ENCODE measurements at regions not wholly inside any gene's neighbourhood (a gene's known extent, or its start where the extent isn't known, plus 50 kb on each side); places are given as distances from the start of the nearest gene placed in this dataset.

GRCh38 chr3:20510396-20510795 is 324.4 kb upstream of the SGO1 start:
- in situ Hi-C loops (cut with MboI; ENCODE audit: low sequenced_read_pairs): loop anchor here (10.0 to 25.0 kb wide), 3 partner anchors 974 to 1602 kb away; no protein-coding TSS in a partner anchor

More at GRCh38 chr3:20510396-20510795, 324.4 kb upstream of the SGO1 start:
- CTCF ChIA-PET: no interaction called here
- no peak overlapping the region for H2BK5ac ChIP-seq (ENCODE audit: low read depth, low read length, poor library complexity, severe bottlenecking)
- no peak overlapping the region for H3K4me3 ChIP-seq (ENCODE audit: insufficient read depth, low read depth, low read length)
- H3K9ac ChIP-seq (ENCODE audit: low read depth, low read length): no peak overlapping the region
- no peak overlapping the region for H3K27ac ChIP-seq (ENCODE audit: insufficient read depth, low read length)
- H3K18ac ChIP-seq (ENCODE audit: low read depth, low read length): no peak overlapping the region
- intact Hi-C loops (cut with micrococcal nuclease) (loop anchor here (2.0 to 10.0 kb wide), 3 partner anchors 157 to 1606 kb away; no protein-coding TSS in a partner anchor), dilution Hi-C loops (cut with HindIII; ENCODE audit: low sequenced_read_pairs, unreplicated experiment) (no loop called here)
- no peak overlapping the region for H2AFZ ChIP-seq (replicated peaks; ENCODE audit: low read length, poor library complexity)
- H2BK120ac ChIP-seq (ENCODE audit: low read depth, low read length): no peak overlapping the region
- TF ChIP-seq BHLHE40 (IDR thresholded peaks at IDR 0.05; ENCODE audit: low read depth, low read length) (no peak), MAZ (IDR thresholded peaks at IDR 0.05; ENCODE audit: borderline replicate concordance, low read depth, low read length) (no peak), RFX5 (IDR thresholded peaks at IDR 0.05; ENCODE audit: low read depth, low read length) (no peak), SMC3 (IDR thresholded peaks at IDR 0.05; ENCODE audit: low read depth, low read length) (no peak), CHD1 (IDR thresholded peaks at IDR 0.05; ENCODE audit: low read depth, low read length) (no peak)
- no peak overlapping the region for H3K4ac ChIP-seq (ENCODE audit: low read depth, low read length)
- H3K27me3 ChIP-seq (ENCODE audit: control insufficient read depth, insufficient read depth, low read length): no peaks in the 10 kb centered on the region
- BruUV-seq (replicated peaks): no TSS peak
- no peak overlapping the region for H2AK5ac ChIP-seq (ENCODE audit: low read depth, low read length)
- H2BK20ac ChIP-seq (ENCODE audit: low read depth, low read length): no peak overlapping the region
- H3K36me3 ChIP-seq (ENCODE audit: control insufficient read depth, insufficient read depth, low read length): no peaks in the 10 kb centered on the region
- no peak overlapping the region for H2AK9ac ChIP-seq (replicated peaks; ENCODE audit: low read depth, low read length, poor library complexity)
- no peaks in the 10 kb centered on the region for H4K20me1 ChIP-seq (ENCODE audit: insufficient read depth, low read length)
- H3K4me1 ChIP-seq (ENCODE audit: control insufficient read depth, insufficient read depth, low read length): no peaks in the 10 kb centered on the region
- no peak overlapping the region for H4K8ac ChIP-seq (ENCODE audit: low read depth in 2 of 2, low read length in 2 of 2)
- H2BK15ac ChIP-seq (ENCODE audit: low read depth, low read length): no peak overlapping the region
- H3K9me1 ChIP-seq (ENCODE audit: insufficient read depth, low read length): no peaks in the 10 kb centered on the region
- no peak overlapping the region for H4K5ac ChIP-seq (ENCODE audit: low read depth, low read length)
- no peak overlapping the region for H4K91ac ChIP-seq (ENCODE audit: insufficient read depth, low read depth, low read length)
- H3K4me2 ChIP-seq (ENCODE audit: low read depth, low read length): no peak overlapping the region
- POLR2A ChIA-PET (ENCODE audit: unreplicated experiment): no interaction called here
- no CpG with 5 or more reads among the region's 4 CpGs for WGBS, 2 experiments (ENCODE audit: extremely low coverage in 2 of 2, insufficient read length in 1 of 2)
- no peaks in the 10 kb centered on the region for H3K9me3 ChIP-seq (ENCODE audit: control insufficient read depth, insufficient read depth, low read length)
- no peak overlapping the region for H3K14ac ChIP-seq (replicated peaks; ENCODE audit: low read depth, low read length)
- no peak overlapping the region for H3K56ac ChIP-seq (ENCODE audit: extremely low read depth, insufficient read depth, low read length)
- DNase-seq: no peak
- no peak for ATAC-seq (ENCODE audit: low read depth)
- H3K79me1 ChIP-seq (ENCODE audit: low read depth in 1 of 2, low read length in 2 of 2): no peaks in the 10 kb centered on the region
- H3K23ac ChIP-seq (ENCODE audit: low read depth, low read length): no peak overlapping the region
